Right lobe of liver (tissue), 4 donors: ENCODE measurements at regions not wholly inside any gene's neighbourhood (a gene's known extent, or its start where the extent isn't known, plus 50 kb on each side); places are given as distances from the start of the nearest gene placed in this dataset.

Source experiments
- CTCF ChIP-seq, 4 donors: fragments of 200-600 bp in 3 of 4; fragments of 450-650 bp in 1 of 4; IDR thresholded peaks; one replicate each; pipeline versions ENCODE4 v1.5.1 to v1.8.0; 2016 to 2022; ENCODE audit warnings: antibody characterized with exemption in 4 of 4, mild to moderate bottlenecking in 2 of 4
- POLR2A ChIP-seq: fragments of 450-650 bp; IDR thresholded peaks from one replicate; pipeline ENCODE4 v1.6.1; 2017; ENCODE audit warnings: antibody characterized with exemption, mild to moderate bottlenecking
- donor health status: DM: no; HTN: no; CAD: no.
- donor health status: DM: no; HTN: no; CAD: no.
- donor health status: DM: no; HTN: yes; CAD: no.

DNA sequence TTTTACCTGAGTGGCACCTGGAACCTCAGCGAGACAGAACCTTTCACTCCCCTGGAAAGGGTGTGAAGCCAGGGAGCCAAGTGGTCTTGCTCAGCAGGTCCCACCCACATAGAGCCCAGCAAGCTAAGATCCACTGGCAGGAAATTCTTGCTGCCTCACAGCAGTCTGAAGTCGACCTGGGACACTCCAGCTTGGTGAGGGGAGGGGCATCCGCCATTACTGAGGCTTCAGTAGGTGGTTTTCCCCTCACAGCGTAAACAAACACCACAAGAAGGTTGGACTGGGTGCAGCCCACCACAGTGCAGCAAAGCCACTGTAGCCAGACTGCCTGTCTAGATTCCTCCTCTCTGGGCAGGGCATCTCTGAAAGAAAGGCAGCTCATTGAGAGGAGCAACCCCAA lies 134.7 kb upstream of the RSPO3 start:
- TF ChIP-seq POLR2A (no peak), CTCF (IDR thresholded peaks at IDR 0.05) (no peak)
